T-helper 17 cell (primary cell): ENCODE measurements at regions not wholly inside any gene's neighbourhood (a gene's known extent, or its start where the extent isn't known, plus 50 kb on each side); places are given as distances from the start of the nearest gene placed in this dataset.
"Not testable (repeated sequence)": the region's sequence is repeated elsewhere in the genome, so short reads cannot be mapped to it uniquely, and the experiment has no call there.

ENCODE experiments used
- ATAC-seq: fragments of 150-1000 bp; cut with Tn5 transposase; 2 replicates; pipeline ENCODE4 v1.10.0; 2021; ENCODE audit warnings: mild to moderate bottlenecking, moderate library complexity
- DNase-seq, 3 donors: peaks; one replicate each; pipeline versions ENCODE4 v3.0.0 to v3.0.0-alpha.2; 2020 to 2021
- H3K9me3 ChIP-seq: one replicate; pipeline ENCODE4 v1.7.0; 2013; ENCODE audit warnings: low read length, mild to moderate bottlenecking; ENCODE audit not compliant: control insufficient read depth, poor library complexity, severe bottlenecking
- H3K27ac Mint-ChIP-seq: one replicate; pipeline ENCODE4 v1.8.0; 2022; ENCODE audit warnings: mild to moderate bottlenecking, moderate library complexity, mixed read lengths
- H3K27me3 Mint-ChIP-seq: one replicate; pipeline ENCODE4 v1.8.0; 2022; ENCODE audit warnings: mixed read lengths
- H3K36me3 Mint-ChIP-seq: one replicate; pipeline ENCODE4 v1.8.0; 2022; ENCODE audit warnings: low read depth, mixed read lengths
- H3K4me1 Mint-ChIP-seq: one replicate; pipeline ENCODE4 v1.8.0; 2022; ENCODE audit warnings: mild to moderate bottlenecking, mixed read lengths
- H3K4me3 Mint-ChIP-seq: one replicate; pipeline ENCODE4 v1.8.0; 2022; ENCODE audit warnings: mild to moderate bottlenecking, moderate library complexity, mixed read lengths

GRCh38 chr4:105036991-105037390, 109.7 kb upstream of the TET2 start:
- Mint-ChIP-seq H3K27me3 (no peaks in the 10 kb centered on the region), H3K27ac (no peak overlapping the region), H3K4me1 (no peaks in the 10 kb centered on the region), H3K36me3 (no peaks in the 10 kb centered on the region), H3K4me3 (no peak overlapping the region)
- DNase-seq (no peak), ATAC-seq (no peak)
- H3K9me3 ChIP-seq: no peaks in the 10 kb centered on the region

GRCh38 chr4:105042451-105042850, 104.2 kb upstream of the TET2 start:
- H3K27ac Mint-ChIP-seq: no peak overlapping the region
- ATAC-seq (no peak), DNase-seq (no peak)
- no peaks in the 10 kb centered on the region for H3K27me3 Mint-ChIP-seq
- no peak overlapping the region for H3K4me3 Mint-ChIP-seq
- H3K9me3 ChIP-seq: no peaks in the 10 kb centered on the region
- no peaks in the 10 kb centered on the region for H3K36me3 Mint-ChIP-seq
- no peaks in the 10 kb centered on the region for H3K4me1 Mint-ChIP-seq

- peaks cover 3% of the 10 kb centered on the region for H3K4me1 Mint-ChIP-seq
- ATAC-seq (no peak), DNase-seq (no peak)
- H3K36me3 Mint-ChIP-seq: no peaks in the 10 kb centered on the region
- H3K4me3 Mint-ChIP-seq: no peak overlapping the region
- no peaks in the 10 kb centered on the region for H3K9me3 ChIP-seq
- no peak overlapping the region for H3K27ac Mint-ChIP-seq
- no peaks in the 10 kb centered on the region for H3K27me3 Mint-ChIP-seq
These were observed 95.8 kb upstream of the TET2 start for GRCh38 chr4:105050896-105051295.

GRCh38 chr4:105057370-105058105, 89.1 kb upstream of the TET2 start:
- Mint-ChIP-seq H3K4me3 (peak overlapping the region; percentile 37), H3K36me3 (no peaks in the 10 kb centered on the region), H3K27ac (no peak overlapping the region), H3K4me1 (peaks cover 33% of the 10 kb centered on the region), H3K27me3 (no peaks in the 10 kb centered on the region)
- no peaks in the 10 kb centered on the region for H3K9me3 ChIP-seq
- DNase-seq: no peak
- ATAC-seq: peak; percentile 46

GRCh38 chr4:105058177-105058812, 88.4 kb upstream of the TET2 start:
- no peaks in the 10 kb centered on the region for H3K9me3 ChIP-seq
- H3K27me3 Mint-ChIP-seq: no peaks in the 10 kb centered on the region
- DNase-seq: no peak
- peak overlapping the region; percentile 77 for H3K27ac Mint-ChIP-seq
- ATAC-seq: no peak
- peaks cover 33% of the 10 kb centered on the region for H3K4me1 Mint-ChIP-seq
- no peaks in the 10 kb centered on the region for H3K36me3 Mint-ChIP-seq
- H3K4me3 Mint-ChIP-seq: peak overlapping the region; percentile 37

- Mint-ChIP-seq H3K27me3 (no peaks in the 10 kb centered on the region), H3K4me1 (peaks cover 34% of the 10 kb centered on the region), H3K4me3 (no peak overlapping the region), H3K27ac (peak overlapping the region; percentile 77), H3K36me3 (no peaks in the 10 kb centered on the region)
- H3K9me3 ChIP-seq: no peaks in the 10 kb centered on the region
- DNase-seq (no peak), ATAC-seq (no peak)
These were observed 87.3 kb upstream of the TET2 start for GRCh38 chr4:105059337-105059736.

GRCh38 chr4:105060628-105061027, 86.0 kb upstream of the TET2 start:
- Mint-ChIP-seq H3K36me3 (no peaks in the 10 kb centered on the region), H3K27ac (peak overlapping the region; percentile 74), H3K4me3 (no peak overlapping the region)

GRCh38 chr4:105061136-105061696, 85.5 kb upstream of the TET2 start:
- peak; percentile 83 for ATAC-seq
- H3K36me3 Mint-ChIP-seq: no peaks in the 10 kb centered on the region
- peak overlapping the region; percentile 74 for H3K4me3 Mint-ChIP-seq
- H3K27me3 Mint-ChIP-seq: no peaks in the 10 kb centered on the region
- no peak for DNase-seq
- H3K4me1 Mint-ChIP-seq: peaks cover 30% of the 10 kb centered on the region
- H3K27ac Mint-ChIP-seq: peak overlapping the region; percentile 74
- H3K9me3 ChIP-seq: no peaks in the 10 kb centered on the region

More at GRCh38 chr4:105060628-105061027, 86.0 kb upstream of the TET2 start:
- H3K27me3 Mint-ChIP-seq: no peaks in the 10 kb centered on the region
- H3K9me3 ChIP-seq: no peaks in the 10 kb centered on the region
- peak; percentile 52 for ATAC-seq
- no peak for DNase-seq
- H3K4me1 Mint-ChIP-seq: peaks cover 31% of the 10 kb centered on the region

GRCh38 chr4:105061731-105062130, 84.9 kb upstream of the TET2 start:
- no peak for DNase-seq
- no peaks in the 10 kb centered on the region for H3K36me3 Mint-ChIP-seq
- H3K4me1 Mint-ChIP-seq: peaks cover 30% of the 10 kb centered on the region
- peak overlapping the region; percentile 74 for H3K27ac Mint-ChIP-seq
- peak overlapping the region; percentile 74 for H3K4me3 Mint-ChIP-seq
- H3K9me3 ChIP-seq: no peaks in the 10 kb centered on the region
- ATAC-seq: no peak
- H3K27me3 Mint-ChIP-seq: no peaks in the 10 kb centered on the region

- Mint-ChIP-seq H3K27me3 (no peaks in the 10 kb centered on the region), H3K4me3 (no peak overlapping the region), H3K27ac (no peak overlapping the region), H3K36me3 (no peaks in the 10 kb centered on the region), H3K4me1 (peaks cover 7% of the 10 kb centered on the region)
- ATAC-seq: no peak
- H3K9me3 ChIP-seq: no peaks in the 10 kb centered on the region
- no peak for DNase-seq
These were observed 80.3 kb upstream of the TET2 start for GRCh38 chr4:105066401-105066800.

- H3K36me3 Mint-ChIP-seq: no peaks in the 10 kb centered on the region
- no peaks in the 10 kb centered on the region for H3K27me3 Mint-ChIP-seq
- H3K4me3 Mint-ChIP-seq: no peak overlapping the region
- no peak overlapping the region for H3K27ac Mint-ChIP-seq
- H3K9me3 ChIP-seq: no peaks in the 10 kb centered on the region
- DNase-seq (no peak), ATAC-seq (no peak)
- peaks cover 2% of the 10 kb centered on the region for H3K4me1 Mint-ChIP-seq
These were observed 79.2 kb upstream of the TET2 start for GRCh38 chr4:105067431-105067830.

GRCh38 chr4:105067946-105068345, 78.7 kb upstream of the TET2 start:
- DNase-seq (no peak), ATAC-seq (no peak)
- Mint-ChIP-seq H3K27me3 (no peaks in the 10 kb centered on the region), H3K4me1 (peaks cover 2% of the 10 kb centered on the region), H3K27ac (no peak overlapping the region), H3K36me3 (no peaks in the 10 kb centered on the region), H3K4me3 (no peak overlapping the region)
- H3K9me3 ChIP-seq: no peaks in the 10 kb centered on the region

GRCh38 chr4:105068516-105068915, 78.2 kb upstream of the TET2 start:
- H3K27ac Mint-ChIP-seq: no peak overlapping the region
- no peaks in the 10 kb centered on the region for H3K9me3 ChIP-seq
- no peak for DNase-seq
- H3K36me3 Mint-ChIP-seq: no peaks in the 10 kb centered on the region
- no peaks in the 10 kb centered on the region for H3K27me3 Mint-ChIP-seq
- no peak overlapping the region for H3K4me3 Mint-ChIP-seq
- peaks cover 2% of the 10 kb centered on the region for H3K4me1 Mint-ChIP-seq
- no peak for ATAC-seq

GRCh38 chr4:105072095-105072494, 74.6 kb upstream of the TET2 start:
- H3K27me3 Mint-ChIP-seq, H3K36me3 Mint-ChIP-seq, H3K4me3 Mint-ChIP-seq, H3K9me3 ChIP-seq, DNase-seq, H3K4me1 Mint-ChIP-seq, ATAC-seq, H3K27ac Mint-ChIP-seq: not testable (repeated sequence)
